ENCODE measurements at regions not wholly inside any gene's neighbourhood (a gene's known extent, or its start where the extent isn't known, plus 50 kb on each side); places are given as distances from the start of the nearest gene placed in this dataset.
"Not testable (repeated sequence)": the region's sequence is repeated elsewhere in the genome, so short reads cannot be mapped to it uniquely, and the experiment has no call there.

DNA sequence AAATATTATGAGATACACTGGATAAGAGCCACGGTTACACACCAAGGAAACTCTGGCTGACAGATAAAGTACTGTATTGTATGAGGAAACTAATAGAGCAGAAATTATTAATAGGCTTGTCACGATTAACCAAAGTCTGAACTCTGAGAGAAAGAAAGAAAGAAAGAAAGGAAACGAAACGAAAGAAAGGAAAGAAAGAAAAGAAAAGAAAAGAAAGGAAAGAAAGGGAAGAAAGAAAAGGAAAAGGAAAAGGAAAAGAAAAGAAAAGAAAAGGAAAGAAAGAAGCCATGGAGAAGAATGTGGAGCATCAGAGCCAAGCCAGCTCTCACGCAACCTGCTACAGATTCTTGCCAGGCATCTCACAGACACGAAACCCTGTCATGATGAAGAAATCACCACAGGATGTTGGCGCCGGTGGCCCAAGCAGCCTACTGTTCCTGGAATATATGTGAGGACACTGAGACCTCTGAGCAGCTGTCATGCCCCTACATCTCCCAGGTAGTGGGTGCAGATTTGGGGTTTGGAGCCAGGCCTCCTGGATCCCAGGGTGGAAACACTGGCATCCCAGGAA, 187.4 kb upstream of the LRRC61 start:
- TF ChIP-seq CTCF (IDR thresholded peaks at IDR 0.05; ENCODE audit: low read depth, low read length, missing input control); YY1 (IDR thresholded peaks at IDR 0.05); TAF1 (conservative IDR thresholded peaks at IDR 0.05); MAX (IDR thresholded peaks at IDR 0.05); SP1 (IDR thresholded peaks at IDR 0.05); EGR1 (IDR thresholded peaks at IDR 0.05; ENCODE audit: low read depth in 2 of 2); RAD21 (IDR thresholded peaks at IDR 0.05): not testable (repeated sequence)
- TF ChIP-seq, protein P1, sequence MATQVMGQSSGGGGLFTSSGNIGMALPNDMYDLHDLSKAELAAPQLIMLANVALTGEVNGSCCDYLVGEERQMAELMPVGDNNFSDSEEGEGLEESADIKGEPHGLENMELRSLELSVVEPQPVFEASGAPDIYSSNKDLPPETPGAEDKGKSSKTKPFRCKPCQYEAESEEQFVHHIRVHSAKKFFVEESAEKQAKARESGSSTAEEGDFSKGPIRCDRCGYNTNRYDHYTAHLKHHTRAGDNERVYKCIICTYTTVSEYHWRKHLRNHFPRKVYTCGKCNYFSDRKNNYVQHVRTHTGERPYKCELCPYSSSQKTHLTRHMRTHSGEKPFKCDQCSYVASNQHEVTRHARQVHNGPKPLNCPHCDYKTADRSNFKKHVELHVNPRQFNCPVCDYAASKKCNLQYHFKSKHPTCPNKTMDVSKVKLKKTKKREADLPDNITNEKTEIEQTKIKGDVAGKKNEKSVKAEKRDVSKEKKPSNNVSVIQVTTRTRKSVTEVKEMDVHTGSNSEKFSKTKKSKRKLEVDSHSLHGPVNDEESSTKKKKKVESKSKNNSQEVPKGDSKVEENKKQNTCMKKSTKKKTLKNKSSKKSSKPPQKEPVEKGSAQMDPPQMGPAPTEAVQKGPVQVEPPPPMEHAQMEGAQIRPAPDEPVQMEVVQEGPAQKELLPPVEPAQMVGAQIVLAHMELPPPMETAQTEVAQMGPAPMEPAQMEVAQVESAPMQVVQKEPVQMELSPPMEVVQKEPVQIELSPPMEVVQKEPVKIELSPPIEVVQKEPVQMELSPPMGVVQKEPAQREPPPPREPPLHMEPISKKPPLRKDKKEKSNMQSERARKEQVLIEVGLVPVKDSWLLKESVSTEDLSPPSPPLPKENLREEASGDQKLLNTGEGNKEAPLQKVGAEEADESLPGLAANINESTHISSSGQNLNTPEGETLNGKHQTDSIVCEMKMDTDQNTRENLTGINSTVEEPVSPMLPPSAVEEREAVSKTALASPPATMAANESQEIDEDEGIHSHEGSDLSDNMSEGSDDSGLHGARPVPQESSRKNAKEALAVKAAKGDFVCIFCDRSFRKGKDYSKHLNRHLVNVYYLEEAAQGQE (IDR thresholded peaks at IDR 0.05), result not testable (repeated sequence)

Measured in liver (tissue), 3 donors.